Parathyroid adenoma (tissue), 2 donors: ENCODE measurements at regions not wholly inside any gene's neighbourhood (a gene's known extent, or its start where the extent isn't known, plus 50 kb on each side); places are given as distances from the start of the nearest gene placed in this dataset.
"Not testable (repeated sequence)": the region's sequence is repeated elsewhere in the genome, so short reads cannot be mapped to it uniquely, and the experiment has no call there.

Source experiments
- H2AFZ ChIP-seq: fragments of 300-600 bp; sonication (generic); one replicate; pipeline ENCODE4 v1.7.0; 2017; ENCODE audit warnings: antibody characterized with exemption, mild to moderate bottlenecking
- H3K27ac ChIP-seq: fragments of 300-600 bp; sonication (generic); one replicate; pipeline ENCODE4 v1.7.0; 2017
- H3K27me3 ChIP-seq: fragments of 300-600 bp; sonication (generic); one replicate; pipeline ENCODE4 v1.7.0; 2017; ENCODE audit warnings: low read length; ENCODE audit not compliant: control insufficient read depth, insufficient read depth
- H3K36me3 ChIP-seq: fragments of 300-600 bp; sonication (generic); one replicate; pipeline ENCODE4 v1.7.0; 2017; ENCODE audit warnings: low read length; ENCODE audit not compliant: control insufficient read depth, insufficient read depth
- H3K4me1 ChIP-seq: fragments of 300-600 bp; sonication (generic); one replicate; pipeline ENCODE4 v1.7.0; 2017; ENCODE audit warnings: control low read depth
- H3K4me2 ChIP-seq: fragments of 300-600 bp; sonication (generic); one replicate; pipeline ENCODE4 v1.7.0; 2017; ENCODE audit warnings: low read length
- H3K4me3 ChIP-seq: fragments of 300-600 bp; sonication (generic); one replicate; pipeline ENCODE4 v1.7.0; 2017; ENCODE audit warnings: low read depth, low read length
- H3K79me2 ChIP-seq: fragments of 300-600 bp; sonication (generic); one replicate; pipeline ENCODE4 v1.7.0; 2017; ENCODE audit warnings: control low read depth
- H3K9ac ChIP-seq: fragments of 300-600 bp; sonication (generic); one replicate; pipeline ENCODE4 v1.7.0; 2017; ENCODE audit warnings: mild to moderate bottlenecking
- H3K9me3 ChIP-seq: fragments of 300-600 bp; sonication (generic); one replicate; pipeline ENCODE4 v1.7.0; 2017; ENCODE audit warnings: low read length; ENCODE audit not compliant: control insufficient read depth
- CTCF ChIP-seq: fragments of 300-600 bp; sonication (generic); IDR thresholded peaks from one replicate; pipeline ENCODE4 v1.7.0; 2017; ENCODE audit warnings: antibody characterized with exemption, mild to moderate bottlenecking
- donor health status: primary hyperparathyroidism.

GRCh38 chr5:106006242-106006641 lies 1664.5 kb downstream of the EFNA5 start:
- Histone ChIP-seq H3K4me3 (no peak overlapping the region), H3K4me1 (no peaks in the 10 kb centered on the region), H3K79me2 (no peaks in the 10 kb centered on the region), H3K27ac (no peak overlapping the region), H3K9me3 (no peaks in the 10 kb centered on the region), H3K4me2 (no peak overlapping the region), H3K9ac (no peak overlapping the region), H3K27me3 (no peaks in the 10 kb centered on the region), H2AFZ (no peak overlapping the region), H3K36me3 (no peaks in the 10 kb centered on the region)
- no peak for TF ChIP-seq CTCF

GRCh38 chr5:105998991-105999390 lies 1671.7 kb downstream of the EFNA5 start:
- not testable (repeated sequence) for H2AFZ ChIP-seq, H3K9me3 ChIP-seq, H3K79me2 ChIP-seq, H3K36me3 ChIP-seq, H3K9ac ChIP-seq, H3K4me1 ChIP-seq, H3K27me3 ChIP-seq, H3K4me3 ChIP-seq, H3K27ac ChIP-seq, H3K4me2 ChIP-seq

- no peaks in the 10 kb centered on the region for H3K36me3 ChIP-seq
- TF ChIP-seq CTCF: no peak
- H3K27ac ChIP-seq: no peak overlapping the region
- no peaks in the 10 kb centered on the region for H3K79me2 ChIP-seq
- H3K27me3 ChIP-seq: no peaks in the 10 kb centered on the region
- no peaks in the 10 kb centered on the region for H3K4me1 ChIP-seq
- H3K4me3 ChIP-seq: no peak overlapping the region
- H3K9ac ChIP-seq: no peak overlapping the region
- no peak overlapping the region for H3K4me2 ChIP-seq
- no peak overlapping the region for H2AFZ ChIP-seq
- H3K9me3 ChIP-seq: no peaks in the 10 kb centered on the region
Observed at GRCh38 chr5:105993027-105993426, 1677.7 kb downstream of the EFNA5 start.

- no peak overlapping the region for H2AFZ ChIP-seq
- H3K9me3 ChIP-seq: no peaks in the 10 kb centered on the region
- TF ChIP-seq CTCF: no peak
- no peaks in the 10 kb centered on the region for H3K79me2 ChIP-seq
- no peak overlapping the region for H3K27ac ChIP-seq
- H3K9ac ChIP-seq: no peak overlapping the region
- H3K4me1 ChIP-seq: no peaks in the 10 kb centered on the region
- no peaks in the 10 kb centered on the region for H3K27me3 ChIP-seq
- H3K4me2 ChIP-seq: no peak overlapping the region
- no peak overlapping the region for H3K4me3 ChIP-seq
- no peaks in the 10 kb centered on the region for H3K36me3 ChIP-seq
Observed at GRCh38 chr5:105982526-105982925, 1688.2 kb downstream of the EFNA5 start.

- H3K36me3 ChIP-seq: no peaks in the 10 kb centered on the region
Observed at GRCh38 chr5:105978011-105978410, 1692.7 kb downstream of the EFNA5 start.

More at GRCh38 chr5:105978011-105978410, 1692.7 kb downstream of the EFNA5 start:
- Histone ChIP-seq H3K4me3 (no peak overlapping the region), H3K9me3 (no peaks in the 10 kb centered on the region), H3K4me2 (no peak overlapping the region), H2AFZ (no peak overlapping the region), H3K27ac (no peak overlapping the region), H3K27me3 (no peaks in the 10 kb centered on the region), H3K79me2 (no peaks in the 10 kb centered on the region), H3K9ac (no peak overlapping the region), H3K4me1 (no peaks in the 10 kb centered on the region)
- no peak for TF ChIP-seq CTCF
